ENCODE measurements at regions not wholly inside any gene's neighbourhood (a gene's known extent, or its start where the extent isn't known, plus 50 kb on each side); places are given as distances from the start of the nearest gene placed in this dataset.

- Histone ChIP-seq H3K36me3 (ENCODE audit: control insufficient read depth in 1 of 2, insufficient read depth in 2 of 2, low read length in 2 of 2) (no peaks in the 10 kb centered on the region), H3K4me1 (ENCODE audit: control insufficient read depth in 1 of 2, insufficient read depth in 2 of 2, low read length in 2 of 2) (no peaks in the 10 kb centered on the region), H3K27me3 (ENCODE audit: control insufficient read depth in 1 of 2, insufficient read depth in 2 of 2, low read length in 2 of 2) (peaks cover 0 to 5% of the 10 kb centered on the region in 2 donors), H3K9me3 (ENCODE audit: control insufficient read depth in 1 of 2, low read length in 2 of 2) (peaks cover 0 to 14% of the 10 kb centered on the region in 2 donors), H3K4me3 (ENCODE audit: low read depth in 1 of 2, low read length in 2 of 2) (no peak overlapping the region), H3K9ac (ENCODE audit: low read depth in 1 of 2, low read length in 2 of 2) (no peak overlapping the region), H3K27ac (ENCODE audit: low read depth, low read length) (no peak overlapping the region)
Measured at GRCh38 chr14:104447750-104448149, 131.8 kb upstream of the C14orf180 start.

- Histone ChIP-seq H3K4me1 (ENCODE audit: control insufficient read depth in 1 of 2, insufficient read depth in 2 of 2, low read length in 2 of 2) (no peaks in the 10 kb centered on the region), H3K4me3 (ENCODE audit: low read depth in 1 of 2, low read length in 2 of 2) (no peak overlapping the region), H3K27ac (ENCODE audit: low read depth, low read length) (no peak overlapping the region), H3K9ac (ENCODE audit: low read depth in 1 of 2, low read length in 2 of 2) (no peak overlapping the region), H3K27me3 (ENCODE audit: control insufficient read depth in 1 of 2, insufficient read depth in 2 of 2, low read length in 2 of 2) (peaks cover 0 to 5% of the 10 kb centered on the region in 2 donors), H3K36me3 (ENCODE audit: control insufficient read depth in 1 of 2, insufficient read depth in 2 of 2, low read length in 2 of 2) (no peaks in the 10 kb centered on the region), H3K9me3 (ENCODE audit: control insufficient read depth in 1 of 2, low read length in 2 of 2) (peaks cover 0 to 14% of the 10 kb centered on the region in 2 donors)
Measured at GRCh38 chr14:104448321-104448720, 131.2 kb upstream of the C14orf180 start.

DNA sequence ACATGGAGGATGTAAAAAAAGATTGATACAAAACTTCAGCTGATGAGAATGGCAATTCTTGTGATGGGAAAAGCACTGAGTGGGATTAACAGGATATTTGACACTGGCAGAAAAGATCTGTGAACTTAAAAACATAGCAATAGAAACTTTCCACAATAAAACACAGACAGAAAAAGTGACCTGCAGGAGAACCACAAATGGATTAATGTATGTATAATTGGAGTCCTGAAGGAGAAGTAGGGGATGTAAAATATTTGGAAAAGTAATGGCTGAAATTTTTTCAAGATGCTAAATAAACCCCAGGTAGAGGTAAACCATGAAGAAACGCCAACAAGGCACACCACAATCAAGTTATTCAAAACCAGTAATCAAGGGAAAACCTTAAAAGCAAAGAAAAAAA is 130.8 kb upstream of the C14orf180 start:
- H3K4me1 ChIP-seq (ENCODE audit: control insufficient read depth in 1 of 2, insufficient read depth in 2 of 2, low read length in 2 of 2), result no peaks in the 10 kb centered on the region
- H3K27me3 ChIP-seq (ENCODE audit: control insufficient read depth in 1 of 2, insufficient read depth in 2 of 2, low read length in 2 of 2), result peaks cover 0 to 5% of the 10 kb centered on the region in 2 donors
- H3K27ac ChIP-seq (ENCODE audit: low read depth, low read length), result no peak overlapping the region
- H3K9me3 ChIP-seq (ENCODE audit: control insufficient read depth in 1 of 2, low read length in 2 of 2), result peaks cover 0 to 14% of the 10 kb centered on the region in 2 donors
- H3K9ac ChIP-seq (ENCODE audit: low read depth in 1 of 2, low read length in 2 of 2), result no peak overlapping the region
- H3K36me3 ChIP-seq (ENCODE audit: control insufficient read depth in 1 of 2, insufficient read depth in 2 of 2, low read length in 2 of 2), result no peaks in the 10 kb centered on the region
- H3K4me3 ChIP-seq (ENCODE audit: low read depth in 1 of 2, low read length in 2 of 2), result no peak overlapping the region

- H3K9me3 ChIP-seq (ENCODE audit: control insufficient read depth in 1 of 2, low read length in 2 of 2), result peaks cover 0 to 14% of the 10 kb centered on the region in 2 donors
- H3K4me3 ChIP-seq (ENCODE audit: low read depth in 1 of 2, low read length in 2 of 2), result no peak overlapping the region
- no peak overlapping the region for H3K9ac ChIP-seq (ENCODE audit: low read depth in 1 of 2, low read length in 2 of 2)
- peaks cover 2 to 5% of the 10 kb centered on the region in 2 donors for H3K27me3 ChIP-seq (ENCODE audit: control insufficient read depth in 1 of 2, insufficient read depth in 2 of 2, low read length in 2 of 2)
- no peaks in the 10 kb centered on the region for H3K36me3 ChIP-seq (ENCODE audit: control insufficient read depth in 1 of 2, insufficient read depth in 2 of 2, low read length in 2 of 2)
- no peaks in the 10 kb centered on the region for H3K4me1 ChIP-seq (ENCODE audit: control insufficient read depth in 1 of 2, insufficient read depth in 2 of 2, low read length in 2 of 2)
- H3K27ac ChIP-seq (ENCODE audit: low read depth, low read length), result no peak overlapping the region
Measured at GRCh38 chr14:104450811-104451401, 128.7 kb upstream of the C14orf180 start.

DNA sequence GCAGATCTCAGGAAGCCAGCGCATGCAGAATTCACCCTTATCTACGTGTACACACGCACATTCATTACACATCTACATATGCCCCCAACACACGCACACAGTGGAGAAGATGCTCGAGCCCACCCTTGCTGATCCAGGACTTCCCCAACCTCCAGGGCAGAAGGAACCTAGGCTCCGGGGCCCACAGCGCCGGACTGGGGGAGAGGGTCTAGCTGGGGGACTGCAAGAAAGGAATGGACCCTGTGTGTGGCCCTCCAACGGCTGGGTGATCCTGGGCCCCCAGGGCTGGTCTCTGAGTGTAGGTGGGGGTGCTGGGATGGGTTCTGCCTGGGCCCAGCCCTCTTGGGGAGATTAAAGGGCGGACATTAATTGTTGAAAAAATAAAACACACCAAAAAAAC is 128.1 kb upstream of the C14orf180 start:
- no peaks in the 10 kb centered on the region for H3K4me1 ChIP-seq (ENCODE audit: control insufficient read depth in 1 of 2, insufficient read depth in 2 of 2, low read length in 2 of 2)
- H3K9ac ChIP-seq (ENCODE audit: low read depth in 1 of 2, low read length in 2 of 2), result no peak overlapping the region
- no peaks in the 10 kb centered on the region for H3K36me3 ChIP-seq (ENCODE audit: control insufficient read depth in 1 of 2, insufficient read depth in 2 of 2, low read length in 2 of 2)
- peaks cover 0 to 14% of the 10 kb centered on the region in 2 donors for H3K9me3 ChIP-seq (ENCODE audit: control insufficient read depth in 1 of 2, low read length in 2 of 2)
- H3K27ac ChIP-seq (ENCODE audit: low read depth, low read length), result no peak overlapping the region
- H3K4me3 ChIP-seq (ENCODE audit: low read depth in 1 of 2, low read length in 2 of 2), result no peak overlapping the region
- H3K27me3 ChIP-seq (ENCODE audit: control insufficient read depth in 1 of 2, insufficient read depth in 2 of 2, low read length in 2 of 2), result peaks cover 3 to 5% of the 10 kb centered on the region in 2 donors

DNA sequence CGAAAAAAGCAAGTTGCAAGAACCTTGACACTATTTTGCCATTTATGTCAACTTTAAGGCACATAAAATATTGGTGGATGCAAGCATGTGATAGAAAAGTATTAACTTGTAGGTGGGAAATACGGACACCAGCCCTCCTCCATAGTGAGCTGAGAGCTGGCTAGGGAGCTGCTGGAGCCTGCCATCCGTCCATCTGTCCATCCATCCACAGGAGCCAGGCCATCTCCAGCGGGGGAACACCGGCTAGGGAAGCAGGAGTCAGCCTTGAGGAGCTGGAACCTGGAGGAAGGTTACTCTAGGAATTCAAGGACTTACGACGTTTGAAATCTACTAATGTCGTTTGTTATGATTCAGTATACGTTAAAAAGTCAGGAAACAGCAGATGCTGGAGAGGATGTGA is 120.7 kb upstream of the C14orf180 start:
- Histone ChIP-seq H3K27me3 (ENCODE audit: control insufficient read depth in 1 of 2, insufficient read depth in 2 of 2, low read length in 2 of 2) (peaks cover 24 to 28% of the 10 kb centered on the region in 2 donors), H3K4me3 (ENCODE audit: low read depth in 1 of 2, low read length in 2 of 2) (no peak overlapping the region), H3K9me3 (ENCODE audit: control insufficient read depth in 1 of 2, low read length in 2 of 2) (no peaks in the 10 kb centered on the region), H3K4me1 (ENCODE audit: control insufficient read depth in 1 of 2, insufficient read depth in 2 of 2, low read length in 2 of 2) (no peaks in the 10 kb centered on the region), H3K36me3 (ENCODE audit: control insufficient read depth in 1 of 2, insufficient read depth in 2 of 2, low read length in 2 of 2) (no peaks in the 10 kb centered on the region), H3K27ac (ENCODE audit: low read depth, low read length) (no peak overlapping the region), H3K9ac (ENCODE audit: low read depth in 1 of 2, low read length in 2 of 2) (no peak overlapping the region)

GRCh38 chr14:104460791-104461651 is 118.5 kb upstream of the C14orf180 start:
- H3K4me3 ChIP-seq (ENCODE audit: low read depth in 1 of 2, low read length in 2 of 2), result no peak overlapping the region
- no peaks in the 10 kb centered on the region for H3K9me3 ChIP-seq (ENCODE audit: control insufficient read depth in 1 of 2, low read length in 2 of 2)
- peaks cover 26 to 28% of the 10 kb centered on the region in 2 donors for H3K27me3 ChIP-seq (ENCODE audit: control insufficient read depth in 1 of 2, insufficient read depth in 2 of 2, low read length in 2 of 2)
- no peak overlapping the region for H3K27ac ChIP-seq (ENCODE audit: low read depth, low read length)
- H3K36me3 ChIP-seq (ENCODE audit: control insufficient read depth in 1 of 2, insufficient read depth in 2 of 2, low read length in 2 of 2), result no peaks in the 10 kb centered on the region
- no peaks in the 10 kb centered on the region for H3K4me1 ChIP-seq (ENCODE audit: control insufficient read depth in 1 of 2, insufficient read depth in 2 of 2, low read length in 2 of 2)
- H3K9ac ChIP-seq (ENCODE audit: low read depth in 1 of 2, low read length in 2 of 2), result no peak overlapping the region

- Histone ChIP-seq H3K9me3 (ENCODE audit: control insufficient read depth in 1 of 2, low read length in 2 of 2) (no peaks in the 10 kb centered on the region), H3K9ac (ENCODE audit: low read depth in 1 of 2, low read length in 2 of 2) (no peak overlapping the region), H3K27ac (ENCODE audit: low read depth, low read length) (no peak overlapping the region), H3K4me3 (ENCODE audit: low read depth in 1 of 2, low read length in 2 of 2) (no peak overlapping the region), H3K4me1 (ENCODE audit: control insufficient read depth in 1 of 2, insufficient read depth in 2 of 2, low read length in 2 of 2) (no peaks in the 10 kb centered on the region), H3K27me3 (ENCODE audit: control insufficient read depth in 1 of 2, insufficient read depth in 2 of 2, low read length in 2 of 2) (peaks cover 26 to 28% of the 10 kb centered on the region in 2 donors), H3K36me3 (ENCODE audit: control insufficient read depth in 1 of 2, insufficient read depth in 2 of 2, low read length in 2 of 2) (no peaks in the 10 kb centered on the region)
Measured at GRCh38 chr14:104461676-104462449, 117.7 kb upstream of the C14orf180 start.

DNA sequence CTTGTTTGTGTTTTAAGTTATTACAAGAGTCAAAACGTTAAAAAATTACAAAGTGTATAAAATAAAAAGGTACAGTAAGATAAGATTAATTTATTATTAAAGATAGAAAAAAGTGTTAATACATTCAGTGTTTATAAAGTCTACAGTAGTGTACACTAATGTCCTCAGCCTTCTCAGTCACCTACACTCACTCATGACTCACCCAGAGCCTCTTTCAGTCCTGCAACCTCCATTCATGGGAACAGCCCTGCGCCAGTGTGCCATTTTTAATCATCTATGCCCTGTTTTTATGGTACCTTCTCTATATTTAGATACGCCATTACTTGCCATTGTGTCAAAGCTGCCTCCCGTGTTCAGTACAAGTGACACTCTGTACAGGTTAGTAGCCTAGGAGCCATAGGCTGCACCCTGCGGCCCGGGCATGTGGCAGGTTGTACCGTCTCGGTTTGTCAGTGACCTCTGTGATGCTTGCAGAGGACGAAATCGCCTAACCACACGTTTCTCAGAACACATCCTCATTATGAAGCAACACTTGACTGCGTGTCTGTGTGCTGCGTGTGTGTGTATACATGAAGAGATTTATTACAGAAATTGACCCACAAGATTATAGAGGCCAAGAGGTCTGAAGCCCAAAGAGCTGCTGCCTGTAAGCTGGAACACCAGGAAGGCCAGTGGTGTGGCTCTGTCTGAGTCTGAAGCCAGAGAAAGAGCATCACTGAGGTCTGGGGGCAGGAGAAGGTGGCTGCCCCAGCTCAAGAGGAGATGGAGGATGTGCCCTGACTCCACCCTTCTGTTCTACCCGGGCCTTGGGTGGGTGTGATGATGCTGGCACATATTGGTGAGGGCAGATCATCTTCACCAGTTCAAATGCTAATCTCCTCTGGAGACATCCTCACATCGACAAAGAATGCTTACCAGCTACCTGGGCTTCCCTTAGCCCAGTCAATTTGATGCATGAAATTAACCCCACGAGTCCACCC is 116.6 kb upstream of the C14orf180 start:
- Histone ChIP-seq H3K36me3 (ENCODE audit: control insufficient read depth in 1 of 2, insufficient read depth in 2 of 2, low read length in 2 of 2) (no peaks in the 10 kb centered on the region), H3K9me3 (ENCODE audit: control insufficient read depth in 1 of 2, low read length in 2 of 2) (no peaks in the 10 kb centered on the region), H3K27me3 (ENCODE audit: control insufficient read depth in 1 of 2, insufficient read depth in 2 of 2, low read length in 2 of 2) (peaks cover 26 to 28% of the 10 kb centered on the region in 2 donors), H3K27ac (ENCODE audit: low read depth, low read length) (no peak overlapping the region), H3K4me3 (ENCODE audit: low read depth in 1 of 2, low read length in 2 of 2) (no peak overlapping the region), H3K4me1 (ENCODE audit: control insufficient read depth in 1 of 2, insufficient read depth in 2 of 2, low read length in 2 of 2) (no peaks in the 10 kb centered on the region), H3K9ac (ENCODE audit: low read depth in 1 of 2, low read length in 2 of 2) (no peak overlapping the region)

Data from duodenal mucosa (tissue), 2 donors.